ENCODE measurements at regions not wholly inside any gene's neighbourhood (a gene's known extent, or its start where the extent isn't known, plus 50 kb on each side); places are given as distances from the start of the nearest gene placed in this dataset.

DNA sequence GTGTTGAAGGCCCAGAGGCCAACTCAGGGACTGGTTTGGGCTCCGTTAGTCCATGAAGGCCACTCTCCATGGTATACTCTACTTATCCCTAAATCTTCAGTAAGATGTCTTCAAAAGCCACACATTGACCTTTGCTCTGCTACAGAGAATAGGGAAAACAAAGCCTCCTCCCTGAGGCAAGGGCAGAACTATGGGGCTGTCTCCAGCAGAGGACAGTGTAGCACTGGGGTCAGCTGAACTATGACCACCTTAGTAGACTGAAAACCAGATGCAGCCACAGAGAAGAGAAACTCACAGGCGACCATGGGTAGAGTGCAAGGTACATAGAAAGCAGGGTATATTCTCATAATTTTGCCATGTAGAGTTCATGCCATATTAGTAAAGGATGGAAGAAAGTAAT, 587.4 kb downstream of the LMO7 start:
- Histone ChIP-seq H4K91ac (replicated peaks; ENCODE audit: insufficient read length, low read length) (no peak overlapping the region), H3K18ac (ENCODE audit: extremely low read depth, low read length) (no peak overlapping the region), H3K14ac (ENCODE audit: insufficient read length) (no peak overlapping the region), H3K4me3 (ENCODE audit: extremely low read depth in 1 of 4, insufficient read depth in 2 of 4, low read depth in 3 of 4, low read length in 4 of 4) (no peak overlapping the region), H3K4ac (replicated peaks; ENCODE audit: insufficient read length, low read depth, low read length) (no peak overlapping the region), H2BK120ac (replicated peaks; ENCODE audit: low read depth, low read length) (no peak overlapping the region), H3K27ac (ENCODE audit: low read depth, low read length) (no peak overlapping the region), H2BK15ac (ENCODE audit: low read length) (no peak overlapping the region), H3K9me3 (ENCODE audit: insufficient read depth in 2 of 2, low read depth in 1 of 2, low read length in 1 of 2) (no peaks in the 10 kb centered on the region), H3K4me2 (ENCODE audit: insufficient read depth in 1 of 2, low read depth in 2 of 2, low read length in 2 of 2) (no peak overlapping the region), H3K79me2 (ENCODE audit: control insufficient read depth in 1 of 2, insufficient read depth in 2 of 2, low read length in 2 of 2) (no peaks in the 10 kb centered on the region), H2BK12ac (ENCODE audit: low read depth, low read length) (no peak overlapping the region), H4K20me1 (replicated peaks in 1 of 2; ENCODE audit: control insufficient read depth in 1 of 2, insufficient read depth in 2 of 2, low read length in 2 of 2) (no peaks in the 10 kb centered on the region), H2BK20ac (ENCODE audit: low read length) (no peak overlapping the region), H4K8ac (ENCODE audit: extremely low read depth, insufficient read depth, low read length) (no peak overlapping the region), H3K27me3 (replicated peaks in 1 of 4; ENCODE audit: control insufficient read depth in 3 of 4, extremely low read depth in 1 of 4, insufficient read depth in 3 of 4, low read length in 3 of 4) (no peaks in the 10 kb centered on the region), H3K23me2 (ENCODE audit: low read depth, low read length) (no peaks in the 10 kb centered on the region), H2AFZ (ENCODE audit: low read length) (no peak overlapping the region), H3K79me1 (ENCODE audit: low read depth, low read length) (no peaks in the 10 kb centered on the region), H4K5ac (ENCODE audit: insufficient read length, low read depth, low read length) (no peak overlapping the region), H3K36me3 (ENCODE audit: control insufficient read depth in 2 of 4, insufficient read depth in 4 of 4, low read length in 3 of 4) (no peaks in the 10 kb centered on the region), H3K4me1 (replicated peaks in 1 of 4; ENCODE audit: control insufficient read depth in 3 of 4, insufficient read depth in 4 of 4, low read length in 3 of 4) (no peaks in the 10 kb centered on the region), H2AK5ac (ENCODE audit: low read depth, low read length) (no peak overlapping the region), H2BK5ac (ENCODE audit: low read depth, low read length) (no peak overlapping the region), H3K23ac (ENCODE audit: insufficient read length) (no peak overlapping the region), H3K56ac (replicated peaks; ENCODE audit: insufficient read length, low read depth, low read length) (no peak overlapping the region), H3K9ac (replicated peaks in 1 of 4; ENCODE audit: extremely low read depth in 1 of 4, low read depth in 3 of 4, low read length in 3 of 4) (no peak overlapping the region)
- 78% methylated on average over 2 of the region's 2 CpGs; no CpG with 5 or more reads in 1 of the 2 experiments for WGBS, 2 experiments (ENCODE audit: extremely low coverage in 1 of 2, insufficient coverage in 1 of 2, insufficient read length in 1 of 2, insufficient replicate concordance in 2 of 2, low coverage in 1 of 2, low lambda C conversion rate in 2 of 2, missing lambda C conversion rate in 1 of 2)
- ChIA-PET CTCF (ENCODE audit: partially characterized antibody) (interaction anchor here (1.0 kb wide), 2 partner anchors 30 to 674 kb away, joined by 3 to 4 read pairs; no protein-coding TSS in a partner anchor), POLR2A (ENCODE audit: partially characterized antibody) (no interaction called here)
- no peak for FAIRE-seq
- no peak for DNase-seq (ENCODE audit: low read depth in 1 of 2, low spot score in 2 of 2)
- TF ChIP-seq, protein P1, sequence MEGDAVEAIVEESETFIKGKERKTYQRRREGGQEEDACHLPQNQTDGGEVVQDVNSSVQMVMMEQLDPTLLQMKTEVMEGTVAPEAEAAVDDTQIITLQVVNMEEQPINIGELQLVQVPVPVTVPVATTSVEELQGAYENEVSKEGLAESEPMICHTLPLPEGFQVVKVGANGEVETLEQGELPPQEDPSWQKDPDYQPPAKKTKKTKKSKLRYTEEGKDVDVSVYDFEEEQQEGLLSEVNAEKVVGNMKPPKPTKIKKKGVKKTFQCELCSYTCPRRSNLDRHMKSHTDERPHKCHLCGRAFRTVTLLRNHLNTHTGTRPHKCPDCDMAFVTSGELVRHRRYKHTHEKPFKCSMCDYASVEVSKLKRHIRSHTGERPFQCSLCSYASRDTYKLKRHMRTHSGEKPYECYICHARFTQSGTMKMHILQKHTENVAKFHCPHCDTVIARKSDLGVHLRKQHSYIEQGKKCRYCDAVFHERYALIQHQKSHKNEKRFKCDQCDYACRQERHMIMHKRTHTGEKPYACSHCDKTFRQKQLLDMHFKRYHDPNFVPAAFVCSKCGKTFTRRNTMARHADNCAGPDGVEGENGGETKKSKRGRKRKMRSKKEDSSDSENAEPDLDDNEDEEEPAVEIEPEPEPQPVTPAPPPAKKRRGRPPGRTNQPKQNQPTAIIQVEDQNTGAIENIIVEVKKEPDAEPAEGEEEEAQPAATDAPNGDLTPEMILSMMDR (IDR thresholded peaks at IDR 0.05; ENCODE audit: control extremely low read depth in 1 of 3, insufficient read depth in 1 of 3, low read depth in 1 of 3, low read length in 3 of 3): peak; percentile 40 to 63 (median 42)

All from H1 (cell line).